Activated CD8-positive, alpha-beta memory T cell treated with anti-CD3 and anti-CD28 coated beads, Interleukin-2, amount 50 U/mL, for 24 hours (primary cell): ENCODE measurements at regions not wholly inside any gene's neighbourhood (a gene's known extent, or its start where the extent isn't known, plus 50 kb on each side); places are given as distances from the start of the nearest gene placed in this dataset.

Experiments
- DNase-seq: peaks from one replicate; pipeline ENCODE4 v3.0.0-alpha.2; 2020; ENCODE audit errors: extremely low read depth

DNA sequence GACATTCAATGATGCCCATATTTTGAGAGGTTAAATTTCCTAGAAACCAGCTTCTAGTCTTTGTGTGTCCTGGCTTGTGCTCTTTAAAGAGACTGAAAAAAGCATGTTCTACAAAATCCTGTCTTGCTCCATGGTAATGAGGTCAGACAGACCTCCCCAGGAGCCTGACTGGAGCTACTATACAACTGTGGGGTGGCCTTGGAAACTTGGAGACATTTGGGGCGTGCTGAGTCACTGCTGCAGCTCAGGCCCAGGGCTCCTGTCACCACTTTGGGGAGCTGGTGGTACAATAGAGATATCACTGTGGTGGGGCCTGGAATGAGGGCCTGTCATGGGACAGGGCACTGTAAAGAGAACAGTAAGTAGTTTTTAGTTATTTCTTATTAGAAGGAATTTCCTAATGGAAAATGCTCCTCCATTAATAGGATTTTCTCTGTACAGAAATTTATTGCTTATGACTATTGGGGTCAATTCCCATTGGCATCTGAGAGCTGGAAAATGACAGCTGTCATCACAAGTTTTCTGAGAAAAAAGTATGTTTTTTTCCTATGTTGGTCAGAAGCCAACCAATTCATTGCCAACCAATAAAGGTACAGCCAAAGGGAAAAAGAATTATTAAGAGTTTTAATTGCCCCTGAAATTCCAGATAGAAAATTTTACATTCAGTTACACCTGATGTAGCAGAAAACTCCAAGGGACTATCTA is 207.4 kb upstream of the JADE1 start:
- no peak for DNase-seq

DNA sequence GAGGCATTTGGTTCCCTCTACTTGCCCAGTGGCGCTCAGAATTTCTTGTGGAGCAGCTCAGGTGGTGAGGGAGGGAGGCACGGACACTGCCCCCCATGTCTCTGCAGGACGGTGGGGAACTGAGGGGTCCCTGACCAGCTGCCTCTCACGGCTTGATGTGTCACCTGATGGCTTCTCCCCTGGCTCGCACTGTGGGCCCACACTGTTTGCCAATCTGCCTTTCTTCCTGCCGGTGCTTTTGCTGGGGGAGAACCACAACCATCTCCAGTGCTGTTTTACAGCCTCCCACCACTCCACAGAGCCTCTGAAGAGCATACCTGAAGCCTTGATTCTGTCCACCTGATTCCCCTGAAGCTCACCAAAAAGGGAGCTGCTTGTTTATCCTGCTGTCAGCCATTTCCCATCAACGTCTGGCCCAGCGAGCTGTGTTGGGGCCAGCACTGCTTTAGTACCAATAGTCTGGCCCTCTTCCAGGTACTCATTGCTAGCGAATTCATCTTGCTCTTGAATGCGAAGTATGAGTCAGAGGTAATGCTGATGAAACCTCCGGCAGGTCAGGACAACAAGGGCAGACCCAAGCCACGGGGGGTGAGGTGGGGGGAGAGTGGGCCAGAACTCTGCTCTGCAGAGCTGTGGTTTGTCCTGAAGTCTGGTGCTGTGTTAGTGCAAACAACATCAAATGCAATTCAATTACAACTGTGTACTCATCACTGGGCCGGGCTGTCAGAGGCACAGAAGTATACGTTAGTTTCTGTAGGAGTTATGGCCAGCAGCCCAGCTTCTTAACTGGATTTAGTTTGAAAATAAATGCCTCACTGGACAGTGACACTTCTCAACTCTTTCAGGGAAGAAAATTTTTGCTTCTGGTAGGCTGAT is 208.3 kb upstream of the JADE1 start:
- no peak for DNase-seq

DNA sequence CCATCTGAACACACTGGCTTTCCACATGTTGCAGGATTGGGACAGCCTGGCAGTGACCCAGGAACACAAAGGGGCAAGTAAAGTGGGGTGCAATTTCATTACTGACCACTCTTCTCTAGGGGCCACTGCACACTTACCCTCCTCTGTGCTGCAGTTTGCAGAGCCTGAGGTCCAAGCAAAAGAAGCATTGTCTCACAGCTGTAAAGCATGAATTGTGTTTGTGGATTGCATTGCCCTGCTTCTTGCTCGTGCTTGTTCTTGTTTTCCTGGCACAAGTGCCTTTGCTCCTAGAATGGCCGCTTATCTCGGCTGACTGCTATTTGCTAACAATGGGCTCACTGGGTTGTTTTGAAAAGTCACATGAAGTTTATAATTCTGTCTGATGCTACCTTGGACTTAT is 209.1 kb upstream of the JADE1 start:
- DNase-seq = no peak

DNA sequence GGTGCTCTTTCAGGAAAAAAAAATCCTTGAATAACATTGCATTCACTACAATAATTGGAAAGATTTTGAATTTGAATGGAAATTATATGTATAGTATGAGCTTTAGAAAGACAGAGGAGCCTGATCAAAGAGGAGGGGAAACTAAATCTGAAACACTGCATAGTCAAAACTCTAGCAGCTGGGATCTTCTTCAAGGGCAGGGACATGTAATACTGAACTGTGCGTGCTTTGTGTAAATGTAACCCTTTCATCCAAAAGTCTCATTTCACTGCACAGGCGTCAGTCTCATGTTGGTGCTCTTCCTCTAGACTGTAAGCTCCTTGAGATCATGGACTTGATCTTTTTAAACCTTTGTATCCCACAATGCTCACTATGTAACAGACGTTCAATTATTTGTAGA is 212.0 kb upstream of the JADE1 start:
- no peak for DNase-seq

DNA sequence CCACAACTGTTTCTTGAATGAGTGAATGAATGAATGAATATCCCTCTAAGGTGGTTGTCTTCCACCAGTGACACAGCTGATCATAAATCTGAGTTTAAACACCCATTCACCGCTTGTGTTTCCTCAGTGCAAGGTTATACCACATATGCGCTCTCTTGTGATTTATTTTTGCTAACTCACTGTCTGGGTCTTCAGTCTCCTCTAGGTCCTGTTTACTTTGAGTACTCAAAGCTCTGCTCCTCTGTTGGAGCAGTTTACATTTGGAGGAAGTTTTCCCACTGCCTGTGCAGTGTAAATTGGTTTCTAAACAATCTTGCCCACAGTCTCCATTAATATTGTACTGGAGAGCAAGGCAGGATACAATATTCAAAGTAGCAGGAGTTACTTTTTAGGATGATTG is 212.6 kb upstream of the JADE1 start:
- DNase-seq = no peak

DNA sequence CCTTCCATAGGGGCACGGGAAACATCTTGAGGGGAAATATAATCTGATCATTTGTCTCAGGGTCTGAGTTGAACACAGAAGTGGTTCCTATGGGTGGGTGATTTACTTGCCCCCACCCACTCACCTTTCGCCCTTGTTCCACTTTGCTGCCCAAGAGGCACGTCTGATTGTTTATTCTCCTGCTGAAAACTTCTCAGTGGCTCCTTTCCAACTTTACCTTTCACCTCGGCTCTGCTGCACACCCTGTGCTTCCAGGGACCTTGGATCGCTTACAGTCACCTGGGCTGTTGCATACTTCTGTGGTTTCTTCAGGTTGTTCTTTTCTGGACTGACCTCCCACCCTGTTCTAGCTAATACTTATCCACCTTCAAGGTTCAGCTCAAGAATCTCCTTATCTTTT is 213.4 kb upstream of the JADE1 start:
- DNase-seq = no peak

DNA sequence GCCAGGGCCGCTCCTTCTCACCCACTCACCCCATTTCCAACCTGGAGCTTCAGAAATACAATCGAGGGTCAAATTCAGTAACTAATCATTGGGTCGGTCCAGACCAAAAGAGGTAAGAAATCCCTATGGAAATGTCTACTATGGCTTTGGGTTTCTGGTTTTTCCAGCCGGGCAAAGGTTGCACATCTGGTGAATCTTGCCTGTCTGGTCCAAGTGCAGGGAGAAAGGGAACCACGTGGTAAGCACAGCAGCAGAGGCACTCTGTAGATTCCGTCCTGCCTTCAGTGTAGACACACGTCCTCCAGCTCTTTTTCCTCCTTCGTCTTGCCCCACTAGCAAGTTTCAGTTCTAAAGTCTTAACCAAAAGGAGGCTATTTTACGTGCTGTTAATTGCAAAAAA is 218.0 kb upstream of the JADE1 start:
- no peak for DNase-seq

DNA sequence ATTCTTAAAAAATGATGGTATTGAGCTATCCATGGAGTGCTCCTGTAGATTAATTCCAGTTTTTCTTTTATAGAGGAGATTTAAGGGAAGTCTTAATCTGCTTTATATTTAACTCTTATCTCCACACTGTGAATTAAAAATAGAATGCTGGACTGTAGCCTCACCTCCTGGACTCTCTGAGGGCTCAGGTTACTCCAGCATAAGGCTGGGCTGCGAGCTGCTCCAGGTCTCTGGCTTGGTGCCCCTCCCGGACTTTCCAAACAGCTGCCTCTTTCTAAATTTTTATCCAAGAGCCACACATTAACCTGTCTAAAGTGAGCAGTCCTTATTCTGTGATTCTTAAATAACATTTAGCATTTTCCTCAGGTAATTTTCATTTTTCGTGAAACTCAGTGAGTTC is 218.7 kb upstream of the JADE1 start:
- no peak for DNase-seq

DNA sequence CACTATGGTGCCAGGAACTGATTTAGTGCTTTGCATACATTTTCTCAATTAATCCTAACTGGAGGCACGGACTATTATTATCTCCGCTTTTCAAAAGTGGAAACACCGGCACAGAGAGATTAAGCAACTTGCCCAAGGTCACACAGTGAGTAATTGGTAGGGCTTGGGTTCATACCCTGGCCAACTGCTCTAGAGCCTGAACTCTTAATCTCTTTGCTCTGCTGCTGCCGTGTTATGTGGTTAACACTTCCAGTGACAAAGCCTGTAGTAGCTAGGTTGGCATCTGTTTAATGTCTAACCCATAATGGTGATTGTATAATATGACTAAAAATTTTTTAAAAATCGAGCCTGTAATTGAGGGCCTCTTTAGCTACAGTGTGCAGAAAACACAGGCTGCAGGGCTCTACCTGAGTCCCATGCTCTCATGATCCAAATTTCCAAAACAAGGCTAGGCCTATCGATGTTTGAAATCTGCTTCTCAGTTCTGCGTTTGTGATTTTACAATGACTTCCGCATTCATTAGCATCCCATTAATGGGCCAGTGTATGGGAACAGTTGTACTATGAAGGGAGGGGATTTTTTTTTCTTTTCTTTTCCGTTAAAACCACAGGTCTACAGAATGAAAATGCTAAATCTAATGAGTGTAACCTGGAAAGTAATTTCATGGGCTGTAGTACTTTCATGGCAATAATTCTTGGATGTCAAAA is 219.3 kb upstream of the JADE1 start:
- no peak for DNase-seq

DNA sequence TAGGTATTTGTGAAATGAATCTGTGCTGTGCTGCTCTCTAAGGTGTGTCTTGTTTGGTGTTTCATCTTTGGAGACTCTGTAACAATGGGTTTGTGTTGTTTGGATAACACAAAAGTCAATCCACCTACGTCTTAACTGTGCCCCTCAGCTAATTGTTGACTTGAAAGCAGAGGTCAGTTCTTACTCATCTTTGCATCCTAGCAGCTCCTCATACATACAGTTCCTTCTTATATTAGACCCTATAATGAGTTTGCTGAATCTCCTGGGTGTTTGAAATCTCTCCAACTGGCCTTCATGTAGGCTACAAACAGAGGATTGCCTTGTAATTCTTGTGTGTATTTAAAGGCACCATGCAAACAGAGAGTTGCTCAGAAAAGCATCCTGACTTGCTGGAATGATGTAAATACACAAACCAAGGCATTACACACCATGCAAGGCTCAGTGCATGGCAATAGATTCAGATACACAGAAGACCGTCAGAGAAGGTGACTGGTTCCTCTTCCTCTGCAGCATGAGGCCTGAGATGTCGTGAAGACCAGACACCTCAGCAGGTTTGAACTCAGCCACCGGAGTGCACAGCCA is 220.0 kb upstream of the JADE1 start:
- DNase-seq = no peak

DNA sequence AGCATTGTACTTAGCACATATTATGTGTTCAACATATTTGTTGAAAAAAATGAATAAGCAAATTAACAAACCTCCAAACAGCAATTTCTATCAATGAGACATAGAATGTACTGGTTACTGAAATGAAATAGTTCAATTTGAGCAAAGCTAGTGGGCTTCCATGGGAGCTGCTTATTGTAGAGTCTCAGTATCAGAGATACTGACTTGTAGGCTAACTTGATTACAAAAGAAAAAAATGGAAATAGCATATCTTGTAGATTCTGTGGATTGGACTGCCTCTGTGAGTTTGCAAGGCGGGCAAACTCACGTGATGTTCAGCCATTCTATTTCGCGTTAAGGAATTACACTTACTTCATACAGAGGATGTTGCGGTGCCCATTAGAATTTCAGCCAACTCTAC is 222.1 kb upstream of the JADE1 start:
- DNase-seq = no peak

DNA sequence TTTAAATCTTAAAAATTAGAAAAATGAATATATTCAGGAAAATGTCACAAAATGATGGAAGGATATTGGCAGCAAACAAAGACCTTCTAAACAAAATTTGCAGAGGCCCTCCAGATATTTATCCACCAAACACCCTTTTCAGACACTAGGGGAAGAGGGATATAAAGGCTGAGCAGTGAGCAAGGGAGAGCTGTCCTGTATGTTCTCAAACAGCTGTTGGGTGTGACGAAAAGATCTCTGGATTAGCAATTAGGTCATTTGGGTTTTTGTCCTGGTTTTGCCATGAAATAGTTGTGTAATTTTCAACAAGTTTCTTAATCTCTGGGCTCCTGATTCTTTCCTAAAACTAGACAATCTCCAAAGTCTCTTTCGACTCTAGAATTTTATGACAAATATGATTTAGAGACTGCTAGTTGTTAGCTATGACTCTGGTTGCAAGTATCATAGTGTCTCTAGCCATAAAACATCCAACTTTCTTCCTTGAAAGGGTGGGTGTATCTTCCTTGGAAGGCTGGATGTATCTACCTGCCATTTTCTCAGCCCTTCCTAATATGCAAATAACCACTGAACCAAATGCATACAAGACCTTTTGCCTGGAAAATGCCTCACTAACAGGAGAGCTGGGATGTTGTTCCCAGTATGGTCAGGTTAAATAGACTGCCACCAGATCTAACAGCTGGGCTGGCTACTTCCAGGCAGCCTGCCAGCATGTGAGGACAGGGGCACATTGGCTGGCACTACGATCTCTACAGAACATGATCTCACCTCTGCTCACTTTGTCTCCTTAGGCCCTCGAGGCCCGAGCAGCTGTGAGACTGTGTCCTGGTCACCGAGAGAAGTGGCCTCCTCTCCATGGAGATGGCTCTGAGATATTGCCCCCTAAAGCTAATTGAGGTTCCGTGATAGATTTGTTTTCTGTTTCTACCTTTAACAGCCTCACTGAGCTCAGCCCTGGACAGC is 225.5 kb upstream of the JADE1 start:
- no peak for DNase-seq

DNA sequence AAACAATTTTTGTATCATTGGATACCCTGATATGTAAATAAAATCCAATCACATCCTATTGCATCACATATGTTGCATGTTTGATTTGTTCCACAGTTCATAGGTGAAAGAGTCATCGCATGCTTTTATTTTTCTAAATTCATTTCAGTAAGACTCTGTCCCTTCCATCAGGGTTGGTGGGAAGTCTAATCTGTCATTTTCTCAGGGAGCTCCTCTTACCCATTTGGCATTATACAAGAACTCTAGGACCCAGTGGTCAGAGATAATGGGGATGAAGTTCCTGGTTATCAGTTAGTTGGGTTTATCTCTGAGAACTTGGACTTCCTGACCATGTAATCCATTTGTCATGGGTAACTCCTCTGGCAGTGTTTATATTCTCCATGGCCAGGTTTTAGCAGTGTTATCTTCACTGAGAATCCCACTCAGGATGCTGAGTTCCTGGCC is 227.1 kb upstream of the JADE1 start:
- no peak for DNase-seq

DNA sequence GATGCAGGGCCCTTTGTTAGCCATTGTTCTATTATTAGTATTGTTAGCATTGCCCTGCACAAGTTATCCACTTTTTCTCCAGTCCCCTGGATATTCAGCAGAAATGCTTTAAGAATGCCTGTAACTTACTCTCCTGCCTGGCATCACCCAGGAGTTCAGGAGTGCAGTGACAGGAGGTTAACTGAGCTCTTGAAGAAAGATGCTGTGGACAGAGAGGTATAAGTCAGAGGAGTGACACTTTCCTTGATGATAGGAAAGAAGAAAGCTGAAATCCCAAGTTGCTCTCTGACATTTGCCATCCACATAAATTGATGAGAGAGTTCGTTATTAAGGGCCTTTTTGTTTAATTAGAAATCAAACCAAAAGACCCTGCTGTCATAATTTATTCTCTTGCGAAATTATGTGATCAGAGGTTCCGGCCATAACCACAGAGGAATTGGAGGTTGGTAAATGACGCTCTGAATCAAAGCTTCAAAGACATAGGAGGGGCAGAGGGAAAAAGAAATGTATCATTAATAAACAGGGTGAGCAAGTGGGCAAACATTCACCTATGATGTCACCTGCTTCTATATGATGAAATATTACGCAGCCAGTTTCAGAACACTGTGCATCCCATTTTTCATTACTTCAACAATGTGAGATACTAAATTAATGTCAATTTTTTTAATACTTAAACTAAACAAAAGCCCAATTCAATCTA is 230.2 kb upstream of the JADE1 start:
- no peak for DNase-seq

DNA sequence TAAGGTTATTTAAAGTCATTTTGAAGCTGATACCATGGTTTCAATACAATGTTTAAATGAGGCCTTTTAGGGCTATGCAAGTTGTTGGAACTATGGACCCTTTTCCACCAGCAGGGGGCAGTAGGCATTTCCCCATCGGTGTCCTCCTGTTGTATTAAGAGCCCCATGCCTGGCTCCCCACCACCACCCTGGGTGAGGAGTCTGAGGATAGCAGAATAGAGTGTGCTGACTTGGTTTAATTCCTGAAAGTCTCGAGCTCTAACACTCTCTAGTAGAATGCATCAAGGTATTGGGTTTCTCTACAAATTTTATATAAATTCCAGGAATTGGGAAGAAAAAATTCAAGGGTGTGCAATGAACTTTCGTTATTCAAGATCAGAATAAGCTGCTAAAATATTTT is 234.8 kb upstream of the JADE1 start:
- DNase-seq = no peak

DNA sequence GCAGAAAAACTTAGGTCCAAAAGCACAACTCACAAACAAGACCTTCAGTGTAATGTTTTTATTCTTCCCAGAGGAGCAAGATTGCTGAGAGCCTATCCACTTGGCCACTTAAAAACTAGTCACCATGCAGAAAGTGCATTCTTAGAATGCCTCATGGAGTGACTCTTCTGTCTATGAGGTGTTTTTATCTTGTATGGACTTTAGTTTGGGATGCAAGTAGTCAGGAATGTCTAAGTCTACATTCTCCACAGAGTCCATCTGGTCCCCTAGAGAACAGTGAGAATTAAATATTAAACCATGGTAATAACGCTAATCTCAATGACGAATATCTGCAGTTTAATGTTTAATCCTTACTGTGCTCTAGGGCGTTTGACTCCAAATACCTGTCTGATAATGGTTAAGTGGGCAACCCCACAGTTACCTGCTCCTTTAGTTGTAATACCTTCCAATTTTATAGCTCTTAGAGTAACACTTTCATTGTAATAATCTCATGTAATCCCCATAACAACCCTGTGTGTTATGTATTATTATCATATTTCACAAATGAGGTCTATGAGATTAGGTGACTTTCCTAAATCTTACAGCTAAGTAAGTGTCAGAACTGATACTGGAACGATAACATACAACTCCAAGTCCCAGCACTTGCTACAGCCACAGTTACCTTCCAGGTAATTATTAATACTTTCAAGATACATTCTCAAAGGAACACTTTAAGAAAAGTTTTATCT is 235.6 kb upstream of the JADE1 start:
- no peak for DNase-seq

DNA sequence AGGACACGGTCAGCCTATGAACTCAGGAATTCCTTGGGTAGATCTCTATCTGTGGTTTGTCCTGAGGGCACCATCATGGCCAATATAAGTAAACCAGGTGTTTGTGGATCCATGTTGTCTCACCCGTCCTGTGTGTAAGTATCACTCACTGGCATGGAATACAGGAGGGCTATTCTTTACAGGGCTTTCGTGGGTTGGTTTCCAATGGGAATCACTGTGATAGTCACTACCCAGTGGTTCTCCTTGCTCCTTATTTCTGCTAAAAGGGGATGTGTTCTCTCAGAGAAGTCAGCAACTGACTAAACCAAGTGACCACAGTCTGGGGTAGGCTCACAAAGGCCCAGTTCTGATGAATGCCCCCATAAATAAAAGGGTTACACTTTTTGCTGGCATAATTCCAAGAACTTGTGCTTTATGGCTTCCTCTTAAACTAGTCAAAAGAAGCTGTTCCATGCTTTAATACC is 236.7 kb upstream of the JADE1 start:
- DNase-seq = no peak

DNA sequence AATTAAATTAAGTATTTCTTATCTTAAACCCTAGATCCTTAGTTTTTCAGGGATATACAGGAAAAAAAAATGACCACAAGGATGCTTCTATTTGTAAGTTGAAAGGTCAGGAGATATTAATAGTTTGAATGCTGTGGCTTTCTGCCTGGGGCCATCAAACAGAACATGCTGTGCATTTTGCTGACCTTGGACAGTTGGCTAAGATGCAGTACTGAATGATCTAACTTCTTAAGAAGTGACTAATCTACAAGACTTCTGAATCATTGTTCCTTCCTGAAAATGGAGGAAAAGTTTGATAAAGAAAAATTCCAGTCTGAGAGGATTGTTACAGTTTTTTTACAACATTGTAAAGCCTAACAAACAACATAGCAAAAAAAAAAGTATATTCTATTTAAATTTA is 237.8 kb upstream of the JADE1 start:
- DNase-seq = no peak

DNA sequence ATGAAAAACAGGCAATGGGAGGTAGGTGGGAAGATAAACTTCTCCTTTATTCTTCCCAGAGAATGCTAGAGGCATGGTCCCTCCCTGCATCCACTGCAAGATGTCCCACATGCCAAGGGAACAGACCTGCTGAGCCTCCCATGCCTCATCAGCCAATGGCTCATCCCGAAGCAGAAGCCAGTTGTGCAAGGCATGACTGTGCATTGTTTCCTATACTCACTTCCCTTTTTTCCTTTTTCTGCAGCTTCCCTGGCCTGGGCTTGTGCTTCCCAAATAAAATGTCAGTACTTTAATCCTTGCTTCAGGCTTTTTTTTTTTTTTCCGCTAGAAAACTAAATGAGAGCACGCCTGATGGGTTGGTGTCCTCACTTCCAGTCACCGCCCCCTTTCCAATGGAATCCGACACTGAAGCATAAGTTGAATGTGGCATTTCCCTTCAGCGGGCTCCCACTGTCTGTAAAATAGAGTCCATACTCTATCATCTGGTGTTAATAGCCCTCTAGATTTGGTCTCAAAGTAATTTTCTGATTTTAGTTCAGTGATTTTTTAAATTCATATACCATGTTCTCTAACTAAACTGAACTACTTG is 239.0 kb upstream of the JADE1 start:
- no peak for DNase-seq
